IMR-90 (cell line): ENCODE measurements at regions not wholly inside any gene's neighbourhood (a gene's known extent, or its start where the extent isn't known, plus 50 kb on each side); places are given as distances from the start of the nearest gene placed in this dataset.

Experiments used
- ATAC-seq: fragments of 200-7000 bp; cut with Tn5 transposase; 2 replicates; pipeline ENCODE4 v1.9.1; 2020; ENCODE audit warnings: low read depth, mild to moderate bottlenecking, moderate library complexity
- BruUV-seq: library from RNA; stranded (reverse); fragments of 400-500 nt; replicated peaks from 2 replicates; lab custom pipeline; 2021; lab: Mats Ljungman, UMichigan
- CTCF ChIA-PET: fragments of 300-600 bp; formaldehyde crosslinking; extraction: SDS; loops from one replicate; lab custom pipeline; 2021; ENCODE audit warnings: antibody characterized with exemption; lab: Yijun Ruan, JAX
- POLR2A ChIA-PET: fragments of 300-600 bp; sonication (Branson Sonifier 250); formaldehyde crosslinking; loops from one replicate; lab custom pipeline; 2022; ENCODE audit warnings: antibody characterized with exemption; ENCODE audit not compliant: unreplicated experiment; lab: Charles Lee
- DNase-seq: peaks from one replicate; pipeline ENCODE4 v3.0.0; 2013
- H2AFZ ChIP-seq: replicated peaks from 2 replicates; pipeline ENCODE3; 2013; ENCODE audit warnings: low read length, mild to moderate bottlenecking; ENCODE audit not compliant: poor library complexity
- H2AK5ac ChIP-seq: 2 replicates; pipeline ENCODE4 v1.6.1; 2013; ENCODE audit warnings: low read depth, low read length, inconsistent platforms
- H2AK9ac ChIP-seq: replicated peaks from 2 replicates; pipeline ENCODE3; 2013; ENCODE audit warnings: mild to moderate bottlenecking, low read depth, low read length, moderate library complexity; ENCODE audit not compliant: poor library complexity
- H2BK120ac ChIP-seq: 2 replicates; pipeline ENCODE4 v1.6.1; 2013; ENCODE audit warnings: low read depth, low read length, inconsistent platforms
- H2BK15ac ChIP-seq: 3 replicates; pipeline ENCODE4 v1.6.1; 2013; ENCODE audit warnings: low read depth, low read length, inconsistent platforms
- H2BK20ac ChIP-seq: 2 replicates; pipeline ENCODE4 v1.6.1; 2013; ENCODE audit warnings: low read depth, mild to moderate bottlenecking, inconsistent platforms, low read length, moderate library complexity
- H2BK5ac ChIP-seq: 2 replicates; pipeline ENCODE4 v1.6.1; 2013; ENCODE audit warnings: mild to moderate bottlenecking, low read depth, low read length, inconsistent platforms; ENCODE audit not compliant: poor library complexity, severe bottlenecking
- H3K14ac ChIP-seq: replicated peaks from 2 replicates; pipeline ENCODE4 v1.6.1; 2013; ENCODE audit warnings: low read depth, low read length, inconsistent platforms
- H3K18ac ChIP-seq: 2 replicates; pipeline ENCODE4 v1.6.1; 2013; ENCODE audit warnings: low read depth, low read length, control low read depth
- H3K23ac ChIP-seq: 2 replicates; pipeline ENCODE4 v1.6.1; 2013; ENCODE audit warnings: low read depth, low read length, inconsistent platforms
- H3K27ac ChIP-seq: 2 replicates; pipeline ENCODE4 v1.5.1; 2013; ENCODE audit warnings: mild to moderate bottlenecking, control low read depth, low read length; ENCODE audit not compliant: insufficient read depth
- H3K27me3 ChIP-seq: 2 replicates; pipeline ENCODE4 v1.6.1; 2013; ENCODE audit warnings: low read length; ENCODE audit not compliant: control insufficient read depth, insufficient read depth
- H3K36me3 ChIP-seq: 2 replicates; pipeline ENCODE4 v1.6.1; 2013; ENCODE audit warnings: low read length, mixed read lengths; ENCODE audit not compliant: control insufficient read depth, insufficient read depth
- H3K4ac ChIP-seq: 2 replicates; pipeline ENCODE4 v1.6.1; 2013; ENCODE audit warnings: low read depth, low read length, inconsistent platforms
- H3K4me1 ChIP-seq: 2 replicates; pipeline ENCODE4 v1.6.1; 2013; ENCODE audit warnings: low read length, mixed read lengths; ENCODE audit not compliant: control insufficient read depth, insufficient read depth
- H3K4me2 ChIP-seq: 2 replicates; pipeline ENCODE4 v1.6.1; 2013; ENCODE audit warnings: low read depth, mild to moderate bottlenecking, control low read depth, low read length, moderate library complexity
- H3K4me3 ChIP-seq: 2 replicates; pipeline ENCODE4 v1.5.1; 2013; ENCODE audit warnings: low read depth, mild to moderate bottlenecking, control low read depth, low read length, moderate library complexity; ENCODE audit not compliant: insufficient read depth
- H3K56ac ChIP-seq: 2 replicates; pipeline ENCODE4 v1.6.1; 2013; ENCODE audit warnings: low read length, inconsistent platforms; ENCODE audit not compliant: insufficient read depth; ENCODE audit errors: extremely low read depth
- H3K79me1 ChIP-seq, 2 experiments: 2 replicates each; pipeline ENCODE4 v1.6.1; 2013; ENCODE audit warnings: low read length in 2 of 2, inconsistent platforms in 1 of 2, low read depth in 1 of 2
- H3K9ac ChIP-seq: 2 replicates; pipeline ENCODE4 v1.6.1; 2013; ENCODE audit warnings: low read depth, low read length, control low read depth
- H3K9me1 ChIP-seq: 2 replicates; pipeline ENCODE4 v1.6.1; 2013; ENCODE audit warnings: low read length, inconsistent platforms; ENCODE audit not compliant: insufficient read depth
- H3K9me3 ChIP-seq: 2 replicates; pipeline ENCODE4 v1.6.1; 2013; ENCODE audit warnings: low read length; ENCODE audit not compliant: control insufficient read depth, insufficient read depth
- H4K20me1 ChIP-seq: 2 replicates; pipeline ENCODE4 v1.6.1; 2013; ENCODE audit warnings: low read length, inconsistent platforms; ENCODE audit not compliant: insufficient read depth
- H4K5ac ChIP-seq: 2 replicates; pipeline ENCODE4 v1.6.1; 2013; ENCODE audit warnings: mild to moderate bottlenecking, low read depth, low read length, control low read depth
- H4K8ac ChIP-seq, 2 experiments: 2 replicates each; pipeline ENCODE4 v1.6.1; 2013; ENCODE audit warnings: low read depth in 2 of 2, low read length in 2 of 2, control low read depth in 1 of 2, inconsistent platforms in 1 of 2
- H4K91ac ChIP-seq: 2 replicates; pipeline ENCODE4 v1.6.1; 2013; ENCODE audit warnings: low read depth, low read length, inconsistent platforms; ENCODE audit not compliant: insufficient read depth
- CEBPB ChIP-seq: IDR thresholded peaks from 2 replicates; pipeline ENCODE4 v1.6.1; 2012; ENCODE audit warnings: low read depth, low read length, improper control_type of control experiment
- MAFK ChIP-seq: IDR thresholded peaks from 2 replicates; pipeline ENCODE4 v1.6.1; 2012; ENCODE audit warnings: low read depth, low read length, improper control_type of control experiment
- MAZ ChIP-seq: IDR thresholded peaks from 2 replicates; pipeline ENCODE4 v1.6.1; 2012; ENCODE audit warnings: low read depth, mild to moderate bottlenecking, low read length, improper control_type of control experiment, moderate library complexity, borderline replicate concordance
- MXI1 ChIP-seq: IDR thresholded peaks from 2 replicates; pipeline ENCODE4 v1.6.1; 2012; ENCODE audit warnings: low read depth, mild to moderate bottlenecking, low read length, moderate library complexity, borderline replicate concordance
- NFE2L2 ChIP-seq: fragments of 150-350 bp; IDR thresholded peaks from 2 replicates; pipeline ENCODE4 v1.6.1; 2016; ENCODE audit warnings: low read depth, mild to moderate bottlenecking, low read length
- RCOR1 ChIP-seq: IDR thresholded peaks from 2 replicates; pipeline ENCODE4 v1.6.1; 2012; ENCODE audit warnings: mild to moderate bottlenecking, low read length, improper control_type of control experiment; ENCODE audit not compliant: insufficient replicate concordance
- RFX5 ChIP-seq: IDR thresholded peaks from 2 replicates; pipeline ENCODE4 v1.8.0; 2012; ENCODE audit warnings: low read depth, mild to moderate bottlenecking, low read length, moderate library complexity
- SMC3 ChIP-seq: fragments of 150-350 bp; IDR thresholded peaks from 2 replicates; pipeline ENCODE4 v1.6.1; 2016; ENCODE audit warnings: low read depth, mild to moderate bottlenecking, antibody characterized with exemption, low read length, moderate library complexity
- WGBS, 2 experiments: methylation state at CpG; one replicate each; pipeline versions ENCODE4 v1.1.5 to v1.1.7; 2013; ENCODE audit warnings: missing lambda C conversion rate in 2 of 2; ENCODE audit not compliant: insufficient read length in 1 of 2; ENCODE audit errors: extremely low coverage in 2 of 2; 5-methylcytosine and 5-hydroxymethylcytosine counted together
- dilution Hi-C: fragments of 300-500 bp; cut with HindIII; formaldehyde crosslinking; loops from one replicate; pipeline ENCODE4 v1.14.3; 2018; ENCODE audit warnings: low sequenced_read_pairs; ENCODE audit not compliant: unreplicated experiment
- in situ Hi-C: fragments of 300-500 bp; cut with MboI; formaldehyde crosslinking; loops from 3 replicates; pipeline ENCODE4 v1.14.3; 2019; ENCODE audit warnings: low sequenced_read_pairs, inconsistent platforms, mixed read lengths
- intact Hi-C: fragments of 100-400 bp; cut with micrococcal nuclease; formaldehyde crosslinking; loops from 2 replicates; pipeline ENCODE4 v1.10.0; 2022
- TF ChIP-seq, protein P1 (sequence below): fragments of 150-350 bp; IDR thresholded peaks from 2 replicates; pipeline ENCODE4 v1.6.1; 2016; ENCODE audit warnings: low read depth, mild to moderate bottlenecking, low read length, moderate library complexity, borderline replicate concordance
- TF ChIP-seq, protein P2 (sequence below): conservative IDR thresholded peaks from 2 replicates; pipeline ENCODE4 v1.5.1; 2012; ENCODE audit warnings: mild to moderate bottlenecking, low read depth, low read length, improper control_type of control experiment
- TF ChIP-seq, protein P3 (sequence below): fragments of 150-350 bp; IDR thresholded peaks from 2 replicates; pipeline ENCODE4 v1.6.1; 2017; ENCODE audit warnings: mild to moderate bottlenecking, antibody characterized with exemption, low read length, low read depth

DNA sequence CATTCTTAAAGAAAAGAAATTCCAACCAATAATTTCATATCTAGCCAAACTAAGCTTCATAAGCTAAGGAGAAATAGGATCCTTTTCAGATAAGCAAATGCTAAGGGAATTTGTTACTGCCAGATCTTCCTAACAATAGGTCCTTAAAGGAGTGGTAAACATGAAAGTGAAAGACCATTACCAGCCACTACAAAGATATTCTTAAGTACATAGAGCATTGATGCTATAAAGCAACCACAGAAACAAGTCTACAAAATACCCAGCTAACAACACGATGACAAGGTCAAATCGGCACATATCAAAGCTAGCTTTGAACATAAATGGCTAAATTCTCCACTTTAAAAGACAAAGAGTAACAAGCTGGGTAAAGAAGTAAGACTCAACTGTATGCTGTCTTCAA lies 188.9 kb upstream of the RPRM start:
- ChIA-PET POLR2A (no interaction called here), CTCF (no interaction called here)
- BruUV-seq: no TSS peak
- intact Hi-C loops (no loop called here), in situ Hi-C loops (no loop called here), dilution Hi-C loops (no loop called here)
- H2BK5ac ChIP-seq: no peak overlapping the region
- no peak overlapping the region for H2AFZ ChIP-seq
- H4K8ac ChIP-seq: no peak overlapping the region
- H3K9ac ChIP-seq: no peak overlapping the region
- H3K27me3 ChIP-seq: no peaks in the 10 kb centered on the region
- no peak for ATAC-seq
- no peaks in the 10 kb centered on the region for H3K4me1 ChIP-seq
- H3K56ac ChIP-seq: no peak overlapping the region
- no peak overlapping the region for H4K91ac ChIP-seq
- no peak overlapping the region for H2AK9ac ChIP-seq
- no peaks in the 10 kb centered on the region for H3K36me3 ChIP-seq
- peaks cover 22% of the 10 kb centered on the region for H3K9me3 ChIP-seq
- H3K27ac ChIP-seq: no peak overlapping the region
- no peaks in the 10 kb centered on the region for H3K9me1 ChIP-seq
- no CpG with 5 or more reads among the region's 2 CpGs for WGBS, 2 experiments
- no peak overlapping the region for H3K18ac ChIP-seq
- H3K79me1 ChIP-seq: no peaks in the 10 kb centered on the region
- no peak overlapping the region for H2BK20ac ChIP-seq
- no peak overlapping the region for H3K23ac ChIP-seq
- H2BK15ac ChIP-seq: no peak overlapping the region
- TF ChIP-seq MXI1 (no peak), RFX5 (no peak), NFE2L2 (no peak), CEBPB (no peak), MAFK (no peak), RCOR1 (no peak), MAZ (no peak), SMC3 (no peak)
- TF ChIP-seq, protein P1, sequence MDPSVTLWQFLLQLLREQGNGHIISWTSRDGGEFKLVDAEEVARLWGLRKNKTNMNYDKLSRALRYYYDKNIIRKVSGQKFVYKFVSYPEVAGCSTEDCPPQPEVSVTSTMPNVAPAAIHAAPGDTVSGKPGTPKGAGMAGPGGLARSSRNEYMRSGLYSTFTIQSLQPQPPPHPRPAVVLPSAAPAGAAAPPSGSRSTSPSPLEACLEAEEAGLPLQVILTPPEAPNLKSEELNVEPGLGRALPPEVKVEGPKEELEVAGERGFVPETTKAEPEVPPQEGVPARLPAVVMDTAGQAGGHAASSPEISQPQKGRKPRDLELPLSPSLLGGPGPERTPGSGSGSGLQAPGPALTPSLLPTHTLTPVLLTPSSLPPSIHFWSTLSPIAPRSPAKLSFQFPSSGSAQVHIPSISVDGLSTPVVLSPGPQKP: no peak
- TF ChIP-seq, protein P2, sequence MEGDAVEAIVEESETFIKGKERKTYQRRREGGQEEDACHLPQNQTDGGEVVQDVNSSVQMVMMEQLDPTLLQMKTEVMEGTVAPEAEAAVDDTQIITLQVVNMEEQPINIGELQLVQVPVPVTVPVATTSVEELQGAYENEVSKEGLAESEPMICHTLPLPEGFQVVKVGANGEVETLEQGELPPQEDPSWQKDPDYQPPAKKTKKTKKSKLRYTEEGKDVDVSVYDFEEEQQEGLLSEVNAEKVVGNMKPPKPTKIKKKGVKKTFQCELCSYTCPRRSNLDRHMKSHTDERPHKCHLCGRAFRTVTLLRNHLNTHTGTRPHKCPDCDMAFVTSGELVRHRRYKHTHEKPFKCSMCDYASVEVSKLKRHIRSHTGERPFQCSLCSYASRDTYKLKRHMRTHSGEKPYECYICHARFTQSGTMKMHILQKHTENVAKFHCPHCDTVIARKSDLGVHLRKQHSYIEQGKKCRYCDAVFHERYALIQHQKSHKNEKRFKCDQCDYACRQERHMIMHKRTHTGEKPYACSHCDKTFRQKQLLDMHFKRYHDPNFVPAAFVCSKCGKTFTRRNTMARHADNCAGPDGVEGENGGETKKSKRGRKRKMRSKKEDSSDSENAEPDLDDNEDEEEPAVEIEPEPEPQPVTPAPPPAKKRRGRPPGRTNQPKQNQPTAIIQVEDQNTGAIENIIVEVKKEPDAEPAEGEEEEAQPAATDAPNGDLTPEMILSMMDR: no peak
- TF ChIP-seq, protein P3, sequence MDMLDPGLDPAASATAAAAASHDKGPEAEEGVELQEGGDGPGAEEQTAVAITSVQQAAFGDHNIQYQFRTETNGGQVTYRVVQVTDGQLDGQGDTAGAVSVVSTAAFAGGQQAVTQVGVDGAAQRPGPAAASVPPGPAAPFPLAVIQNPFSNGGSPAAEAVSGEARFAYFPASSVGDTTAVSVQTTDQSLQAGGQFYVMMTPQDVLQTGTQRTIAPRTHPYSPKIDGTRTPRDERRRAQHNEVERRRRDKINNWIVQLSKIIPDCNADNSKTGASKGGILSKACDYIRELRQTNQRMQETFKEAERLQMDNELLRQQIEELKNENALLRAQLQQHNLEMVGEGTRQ: no peak
- H2AK5ac ChIP-seq: no peak overlapping the region
- no peak overlapping the region for H3K4me3 ChIP-seq
- DNase-seq: no peak
- no peak overlapping the region for H4K5ac ChIP-seq
- H3K4ac ChIP-seq: no peak overlapping the region
- no peak overlapping the region for H3K14ac ChIP-seq
- no peak overlapping the region for H2BK120ac ChIP-seq
- no peak overlapping the region for H3K4me2 ChIP-seq
- H4K20me1 ChIP-seq: no peaks in the 10 kb centered on the region
